K562 (cell line): ENCODE measurements at regions not wholly inside any gene's neighbourhood (a gene's known extent, or its start where the extent isn't known, plus 50 kb on each side); places are given as distances from the start of the nearest gene placed in this dataset.

ENCODE experiments used
- ATAC-seq: fragments of 200-7000 bp; cut with Tn5 transposase; 3 replicates; pipeline ENCODE4 v1.9.1; 2020; ENCODE audit warnings: moderate library complexity
- BruUV-seq: library from RNA; stranded (reverse); fragments of 400-500 nt; replicated peaks from 2 replicates; lab custom pipeline; 2021; lab: Mats Ljungman, UMichigan
- CTCF ChIA-PET: fragments of 300-600 bp; formaldehyde crosslinking; extraction: SDS; loops from one replicate; lab custom pipeline; 2021; ENCODE audit warnings: low intra/inter-chr PET ratio; lab: Yijun Ruan, JAX
- POLR2A ChIA-PET: fragments of 300-600, 350-650 bp; sonication (Branson Sonifier 250); formaldehyde crosslinking; extraction: SDS; loops from one replicate; lab custom pipeline; 2021; ENCODE audit warnings: antibody characterized with exemption, inconsistent platforms; lab: Yijun Ruan, JAX
- DNase-seq, 4 experiments: peaks; one replicate each; pipeline versions ENCODE4 v3.0.0 to v3.0.0-alpha.2; 2011 to 2018; ENCODE audit warnings: low spot score in 3 of 4, mixed read lengths in 3 of 4; ENCODE audit errors: extremely low read depth in 1 of 4
- FAIRE-seq: peaks from 2 replicates; lab custom pipeline; 2011; peaks lifted over from hg19 to GRCh38; lab: Jason Lieb, UNC
- H2AFZ ChIP-seq: 2 replicates; pipeline ENCODE4 v1.6.0; 2011; ENCODE audit warnings: low read depth, low read length, control low read depth, inconsistent platforms
- H3K27ac ChIP-seq: fragments of 200-600 bp; 3 replicates; pipeline ENCODE4 v1.8.0; 2011; ENCODE audit warnings: low read depth, mild to moderate bottlenecking, control low read depth, inconsistent platforms, low read length, moderate library complexity, mixed read lengths; ENCODE audit errors: extremely low read depth
- H3K27me3 ChIP-seq, 2 experiments: fragments of 300-600 bp in 1 of 2; 2 replicates in 1 of 2; 3 replicates in 1 of 2; pipeline versions ENCODE4 v1.6.0 to v1.8.0; 2011; ENCODE audit warnings: inconsistent platforms in 2 of 2, low read length in 2 of 2, mild to moderate bottlenecking in 1 of 2, mixed read lengths in 1 of 2, moderate library complexity in 1 of 2; ENCODE audit not compliant: control insufficient read depth in 2 of 2, insufficient read depth in 2 of 2
- H3K36me3 ChIP-seq: fragments of 300-600 bp; 3 replicates; pipeline ENCODE4 v1.8.0; 2011; ENCODE audit warnings: mild to moderate bottlenecking, low read length, inconsistent platforms; ENCODE audit not compliant: control insufficient read depth, insufficient read depth
- H3K4me1 ChIP-seq, 2 experiments: fragments of 200-600 bp in 1 of 2; replicated peaks in 1 of 2; 2 replicates in 1 of 2; 3 replicates in 1 of 2; pipeline versions ENCODE4 v1.5.1 to v1.8.0; 2011; ENCODE audit warnings: inconsistent platforms in 2 of 2, low read length in 2 of 2, mild to moderate bottlenecking in 1 of 2, mixed read lengths in 1 of 2, moderate library complexity in 1 of 2; ENCODE audit not compliant: control insufficient read depth in 2 of 2, insufficient read depth in 2 of 2
- H3K4me2 ChIP-seq: 2 replicates; pipeline ENCODE4 v1.6.1; 2011; ENCODE audit warnings: low read length, control low read depth, inconsistent platforms, mixed read lengths; ENCODE audit not compliant: insufficient read depth
- H3K4me3 ChIP-seq: fragments of 200-600 bp; sonication (generic), shearing (Covaris generic); 2 replicates; pipeline ENCODE4 v1.5.1; 2016; ENCODE audit warnings: control low read depth, inconsistent platforms
- H3K79me2 ChIP-seq: fragments of 200-600 bp; 3 replicates; pipeline ENCODE4 v1.8.0; 2011; ENCODE audit warnings: low read length, inconsistent platforms; ENCODE audit not compliant: control insufficient read depth, insufficient read depth
- H3K9ac ChIP-seq, 2 experiments: 2 replicates each; pipeline versions ENCODE4 v1.6.0 to v1.6.1; 2011; ENCODE audit warnings: low read depth in 2 of 2, low read length in 2 of 2, control low read depth in 1 of 2, inconsistent platforms in 1 of 2, mild to moderate bottlenecking in 1 of 2, mixed read lengths in 1 of 2; ENCODE audit not compliant: insufficient read depth in 1 of 2
- H3K9me1 ChIP-seq: one replicate; pipeline ENCODE4 v1.6.0; 2011; ENCODE audit warnings: inconsistent platforms, mild to moderate bottlenecking, low read length, moderate library complexity; ENCODE audit not compliant: control insufficient read depth, insufficient read depth
- H3K9me3 ChIP-seq: replicated peaks from 2 replicates; pipeline ENCODE4 v1.5.1; 2011; ENCODE audit warnings: low read depth, low read length, inconsistent platforms; ENCODE audit not compliant: control insufficient read depth, insufficient read depth
- H4K20me1 ChIP-seq: replicated peaks from 2 replicates; pipeline ENCODE4 v1.6.1; 2011; ENCODE audit warnings: low read length, inconsistent platforms, mixed read lengths; ENCODE audit not compliant: control insufficient read depth, insufficient read depth
- ELF4 ChIP-seq: fragments of 450-650 bp; formaldehyde crosslinking; IDR thresholded peaks from 2 replicates; pipeline ENCODE4 v1.4.0; 2022; ENCODE audit warnings: missing genetic modification characterization
- FOXP1 ChIP-seq: sonication (generic); formaldehyde crosslinking; IDR thresholded peaks from 2 replicates; pipeline ENCODE4 v1.8.0; 2022; ENCODE audit warnings: mild to moderate bottlenecking, missing genetic modification reagents
- HNRNPH1 ChIP-seq: fragments of 200-400 bp; formaldehyde crosslinking; optimal IDR thresholded peaks from 2 replicates; pipeline ENCODE3; 2017; ENCODE audit warnings: low read depth, mild to moderate bottlenecking, low read length, moderate library complexity
- L3MBTL2 ChIP-seq: fragments of 450-650 bp; IDR thresholded peaks from 2 replicates; pipeline ENCODE4 v1.6.1; 2016; ENCODE audit warnings: mild to moderate bottlenecking, moderate library complexity
- PHB2 ChIP-seq: fragments of 450-650 bp; IDR thresholded peaks from 2 replicates; pipeline ENCODE4 v1.6.1; 2017; ENCODE audit warnings: low read depth
- PPARD ChIP-seq: fragments of 250-450 bp; sonication (Bioruptor Pico); IDR thresholded peaks from 2 replicates; pipeline ENCODE4 v1.8.0; 2022; ENCODE audit warnings: inconsistent platforms, mild to moderate bottlenecking, moderate library complexity
- ZFPM2 ChIP-seq: fragments of 250-450 bp; sonication (Bioruptor Pico); IDR thresholded peaks from 2 replicates; pipeline ENCODE4 v1.5.1; 2022; ENCODE audit warnings: mild to moderate bottlenecking
- ZNF551 ChIP-seq: fragments of 250-450 bp; sonication (Bioruptor Pico); IDR thresholded peaks from 2 replicates; pipeline ENCODE4 v1.5.0; 2021; ENCODE audit warnings: mild to moderate bottlenecking, moderate library complexity
- ZNF764 ChIP-seq: fragments of 250-450 bp; sonication (Bioruptor Pico); IDR thresholded peaks from 2 replicates; pipeline ENCODE4 v1.4.0; 2020; ENCODE audit warnings: low read depth, mild to moderate bottlenecking, moderate library complexity
- WGBS: fragments of 100-300 bp; shearing (Covaris generic); methylation state at CpG from one replicate; pipeline ENCODE4 v1.1.6; 2016; ENCODE audit warnings: low coverage, mixed read lengths; ENCODE audit not compliant: insufficient coverage; ENCODE audit errors: missing lambda C conversion rate; 5-methylcytosine and 5-hydroxymethylcytosine counted together
- in situ Hi-C: fragments of 300-500 bp; cut with MboI; formaldehyde crosslinking; loops from 4 replicates; pipeline ENCODE4 v1.15.0; 2018; ENCODE audit warnings: inconsistent platforms, mixed read lengths
- intact Hi-C: fragments of 100-400 bp; cut with micrococcal nuclease; formaldehyde crosslinking; loops from 2 replicates; pipeline ENCODE4 v1.14.2; 2022
- TF ChIP-seq, protein P1 (sequence below): fragments of 450-650 bp; formaldehyde crosslinking; IDR thresholded peaks from 2 replicates; pipeline ENCODE4 v1.4.0; 2020; ENCODE audit warnings: mild to moderate bottlenecking
- TF ChIP-seq, protein P2 (sequence below): fragments of 250-450 bp; sonication (Bioruptor Pico); IDR thresholded peaks from 2 replicates; pipeline ENCODE4 v1.4.0; 2020; ENCODE audit warnings: mild to moderate bottlenecking, moderate library complexity, borderline replicate concordance
- TF ChIP-seq, protein P3 (sequence below): fragments of 450-650 bp; IDR thresholded peaks from 2 replicates; pipeline ENCODE4 v1.6.1; 2016; ENCODE audit warnings: antibody characterized with exemption

DNA sequence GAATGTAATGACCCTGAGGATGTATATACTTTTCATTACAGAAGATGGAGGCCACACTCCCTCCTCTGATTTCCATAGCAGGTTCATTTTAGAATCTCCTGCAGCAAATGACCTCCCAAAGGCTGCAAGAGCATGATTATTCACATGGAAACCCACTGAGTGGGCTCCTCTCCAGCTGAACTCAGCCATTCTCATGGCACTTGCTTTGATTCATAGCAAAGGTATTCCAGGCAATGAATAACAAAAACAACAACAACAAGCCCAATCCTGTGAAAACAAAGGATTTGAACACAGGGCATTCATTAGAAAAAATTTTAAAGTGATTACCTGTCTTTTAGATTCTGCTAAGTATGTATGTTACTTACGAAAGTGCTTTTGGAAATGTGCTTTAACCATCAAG, 894.0 kb upstream of the FRG1 start:
- in situ Hi-C loops, result no loop called here

More for the DNA sequence above, 894.0 kb upstream of the FRG1 start:
- Histone ChIP-seq H3K36me3 (no peaks in the 10 kb centered on the region), H3K9me3 (no peaks in the 10 kb centered on the region), H3K27ac (no peak overlapping the region), H3K9ac (no peak overlapping the region), H3K9me1 (no peaks in the 10 kb centered on the region), H3K4me2 (no peak overlapping the region), H3K4me3 (no peak overlapping the region), H3K4me1 (no peaks in the 10 kb centered on the region), H4K20me1 (no peaks in the 10 kb centered on the region), H2AFZ (no peak overlapping the region), H3K27me3 (no peaks in the 10 kb centered on the region), H3K79me2 (no peaks in the 10 kb centered on the region)
- FAIRE-seq (no peak), ATAC-seq (no peak), DNase-seq (no peak)
- TF ChIP-seq ZNF551 (CRISPR knock-in tag) (no peak), ZNF764 (CRISPR knock-in tag) (no peak), HNRNPH1 (no peak), ELF4 (CRISPR knock-in tag) (no peak), PPARD (no peak), L3MBTL2 (no peak), ZFPM2 (CRISPR knock-in tag) (no peak), FOXP1 (CRISPR knock-in tag) (no peak), PHB2 (no peak)
- TF ChIP-seq, protein P1, sequence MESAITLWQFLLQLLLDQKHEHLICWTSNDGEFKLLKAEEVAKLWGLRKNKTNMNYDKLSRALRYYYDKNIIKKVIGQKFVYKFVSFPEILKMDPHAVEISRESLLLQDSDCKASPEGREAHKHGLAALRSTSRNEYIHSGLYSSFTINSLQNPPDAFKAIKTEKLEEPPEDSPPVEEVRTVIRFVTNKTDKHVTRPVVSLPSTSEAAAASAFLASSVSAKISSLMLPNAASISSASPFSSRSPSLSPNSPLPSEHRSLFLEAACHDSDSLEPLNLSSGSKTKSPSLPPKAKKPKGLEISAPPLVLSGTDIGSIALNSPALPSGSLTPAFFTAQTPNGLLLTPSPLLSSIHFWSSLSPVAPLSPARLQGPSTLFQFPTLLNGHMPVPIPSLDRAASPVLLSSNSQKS (CRISPR knock-in tag), result no peak
- TF ChIP-seq, protein P2, sequence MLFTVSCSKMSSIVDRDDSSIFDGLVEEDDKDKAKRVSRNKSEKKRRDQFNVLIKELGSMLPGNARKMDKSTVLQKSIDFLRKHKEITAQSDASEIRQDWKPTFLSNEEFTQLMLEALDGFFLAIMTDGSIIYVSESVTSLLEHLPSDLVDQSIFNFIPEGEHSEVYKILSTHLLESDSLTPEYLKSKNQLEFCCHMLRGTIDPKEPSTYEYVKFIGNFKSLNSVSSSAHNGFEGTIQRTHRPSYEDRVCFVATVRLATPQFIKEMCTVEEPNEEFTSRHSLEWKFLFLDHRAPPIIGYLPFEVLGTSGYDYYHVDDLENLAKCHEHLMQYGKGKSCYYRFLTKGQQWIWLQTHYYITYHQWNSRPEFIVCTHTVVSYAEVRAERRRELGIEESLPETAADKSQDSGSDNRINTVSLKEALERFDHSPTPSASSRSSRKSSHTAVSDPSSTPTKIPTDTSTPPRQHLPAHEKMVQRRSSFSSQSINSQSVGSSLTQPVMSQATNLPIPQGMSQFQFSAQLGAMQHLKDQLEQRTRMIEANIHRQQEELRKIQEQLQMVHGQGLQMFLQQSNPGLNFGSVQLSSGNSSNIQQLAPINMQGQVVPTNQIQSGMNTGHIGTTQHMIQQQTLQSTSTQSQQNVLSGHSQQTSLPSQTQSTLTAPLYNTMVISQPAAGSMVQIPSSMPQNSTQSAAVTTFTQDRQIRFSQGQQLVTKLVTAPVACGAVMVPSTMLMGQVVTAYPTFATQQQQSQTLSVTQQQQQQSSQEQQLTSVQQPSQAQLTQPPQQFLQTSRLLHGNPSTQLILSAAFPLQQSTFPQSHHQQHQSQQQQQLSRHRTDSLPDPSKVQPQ (CRISPR knock-in tag), result no peak
- TF ChIP-seq, protein P3, sequence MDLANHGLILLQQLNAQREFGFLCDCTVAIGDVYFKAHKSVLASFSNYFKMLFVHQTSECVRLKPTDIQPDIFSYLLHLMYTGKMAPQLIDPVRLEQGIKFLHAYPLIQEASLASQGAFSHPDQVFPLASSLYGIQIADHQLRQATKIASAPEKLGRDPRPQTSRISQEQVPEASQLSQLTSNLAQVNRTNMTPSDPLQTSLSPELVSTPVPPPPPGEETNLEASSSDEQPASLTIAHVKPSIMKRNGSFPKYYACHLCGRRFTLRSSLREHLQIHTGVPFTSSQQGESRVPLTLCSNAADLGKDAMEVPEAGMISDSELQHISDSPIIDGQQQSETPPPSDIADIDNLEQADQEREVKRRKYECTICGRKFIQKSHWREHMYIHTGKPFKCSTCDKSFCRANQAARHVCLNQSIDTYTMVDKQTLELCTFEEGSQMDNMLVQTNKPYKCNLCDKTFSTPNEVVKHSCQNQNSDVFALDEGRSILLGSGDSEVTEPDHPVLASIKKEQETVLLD, result no peak
- intact Hi-C loops, result no loop called here
- BruUV-seq, result no TSS peak
- POLR2A ChIA-PET, result interaction anchor here (0.6 kb wide), 1 partner anchor 419 kb away, joined by 4 read pairs; no protein-coding TSS in a partner anchor
- CTCF ChIA-PET, result no interaction called here
- 0% methylated on average over 1 of the region's 1 CpG for WGBS
